GM20000 (cell line): ENCODE measurements at regions not wholly inside any gene's neighbourhood (a gene's known extent, or its start where the extent isn't known, plus 50 kb on each side); places are given as distances from the start of the nearest gene placed in this dataset.
"Not testable (repeated sequence)": the region's sequence is repeated elsewhere in the genome, so short reads cannot be mapped to it uniquely, and the experiment has no call there.

ENCODE experiments used
- DNase-seq: peaks from one replicate; pipeline ENCODE4 v3.0.0; 2012; ENCODE audit warnings: low spot score
- TF ChIP-seq, protein P1 (sequence below): IDR thresholded peaks from 2 replicates; pipeline ENCODE4 v1.5.1; 2012; ENCODE audit warnings: mild to moderate bottlenecking, control low read depth; ENCODE audit errors: extremely low read depth, missing control alignments

DNA sequence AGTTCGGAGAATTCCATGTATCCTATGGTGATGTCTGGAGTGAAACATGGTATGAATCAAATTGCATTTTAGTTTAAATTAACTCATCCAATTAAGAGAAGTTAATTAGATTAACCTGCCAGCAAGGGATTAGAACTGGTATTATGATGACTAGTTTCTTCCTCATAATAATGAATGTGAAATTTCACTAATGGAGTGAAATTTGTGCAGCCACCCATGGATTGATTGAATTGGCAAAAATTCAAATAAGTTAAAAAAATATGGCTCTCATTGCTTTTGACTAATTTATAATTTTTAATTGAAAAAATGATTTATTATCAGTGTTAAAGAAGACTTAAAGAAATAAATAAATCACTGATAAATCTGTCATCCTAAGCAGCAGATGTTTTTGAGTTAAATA is 232.0 kb downstream of the KCNRG start:
- TF ChIP-seq, protein P1, sequence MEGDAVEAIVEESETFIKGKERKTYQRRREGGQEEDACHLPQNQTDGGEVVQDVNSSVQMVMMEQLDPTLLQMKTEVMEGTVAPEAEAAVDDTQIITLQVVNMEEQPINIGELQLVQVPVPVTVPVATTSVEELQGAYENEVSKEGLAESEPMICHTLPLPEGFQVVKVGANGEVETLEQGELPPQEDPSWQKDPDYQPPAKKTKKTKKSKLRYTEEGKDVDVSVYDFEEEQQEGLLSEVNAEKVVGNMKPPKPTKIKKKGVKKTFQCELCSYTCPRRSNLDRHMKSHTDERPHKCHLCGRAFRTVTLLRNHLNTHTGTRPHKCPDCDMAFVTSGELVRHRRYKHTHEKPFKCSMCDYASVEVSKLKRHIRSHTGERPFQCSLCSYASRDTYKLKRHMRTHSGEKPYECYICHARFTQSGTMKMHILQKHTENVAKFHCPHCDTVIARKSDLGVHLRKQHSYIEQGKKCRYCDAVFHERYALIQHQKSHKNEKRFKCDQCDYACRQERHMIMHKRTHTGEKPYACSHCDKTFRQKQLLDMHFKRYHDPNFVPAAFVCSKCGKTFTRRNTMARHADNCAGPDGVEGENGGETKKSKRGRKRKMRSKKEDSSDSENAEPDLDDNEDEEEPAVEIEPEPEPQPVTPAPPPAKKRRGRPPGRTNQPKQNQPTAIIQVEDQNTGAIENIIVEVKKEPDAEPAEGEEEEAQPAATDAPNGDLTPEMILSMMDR = no peak
- no peak for DNase-seq

DNA sequence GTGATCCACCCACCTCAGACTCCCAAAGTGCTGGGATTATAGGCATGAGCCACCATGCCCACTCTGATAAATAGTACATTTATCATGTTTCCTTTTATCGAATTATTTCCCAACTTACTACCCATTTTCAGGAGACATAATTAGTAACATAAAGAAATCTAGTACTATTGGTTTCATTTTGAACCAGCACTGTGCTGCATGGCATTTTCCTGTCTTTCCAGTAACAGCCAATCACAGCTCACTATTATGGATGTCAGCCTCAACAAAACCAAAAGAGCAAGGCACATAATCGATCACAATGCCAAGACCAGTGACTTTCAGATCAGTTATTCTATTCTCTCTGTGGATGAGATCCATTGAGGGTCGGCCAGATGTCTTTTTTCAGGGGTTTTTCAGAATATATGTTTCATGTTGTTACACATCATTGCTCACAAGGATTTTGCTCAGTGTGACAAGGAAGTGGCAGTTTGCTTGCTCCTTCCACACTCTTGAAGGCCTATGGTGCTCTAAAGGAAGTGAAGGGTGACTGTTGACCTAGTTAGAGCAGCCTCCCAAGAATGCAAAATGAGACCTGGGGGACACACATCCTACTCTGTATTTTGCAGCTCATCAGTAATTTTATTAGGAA is 233.4 kb downstream of the KCNRG start:
- no peak for DNase-seq
- TF ChIP-seq, protein P1 = no peak

DNA sequence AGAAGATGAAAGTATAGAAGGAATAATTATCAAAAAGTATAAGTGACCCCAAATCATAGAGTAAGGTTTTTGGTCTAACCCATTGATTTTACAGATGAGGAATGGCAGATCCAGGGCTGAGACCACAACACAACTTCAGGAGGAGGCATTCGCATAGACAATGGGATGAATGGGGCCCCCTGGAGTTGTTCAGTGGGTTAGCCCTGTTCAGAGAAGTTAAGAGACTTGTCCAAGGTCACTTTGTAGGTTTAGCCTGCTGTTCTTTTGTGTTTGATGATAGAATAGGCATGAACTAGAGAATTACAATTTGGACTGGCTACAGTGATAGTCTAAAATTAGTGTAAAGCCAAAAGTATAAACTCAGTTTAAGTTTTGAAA is 233.9 kb downstream of the KCNRG start:
- TF ChIP-seq, protein P1 = no peak
- DNase-seq = no peak

DNA sequence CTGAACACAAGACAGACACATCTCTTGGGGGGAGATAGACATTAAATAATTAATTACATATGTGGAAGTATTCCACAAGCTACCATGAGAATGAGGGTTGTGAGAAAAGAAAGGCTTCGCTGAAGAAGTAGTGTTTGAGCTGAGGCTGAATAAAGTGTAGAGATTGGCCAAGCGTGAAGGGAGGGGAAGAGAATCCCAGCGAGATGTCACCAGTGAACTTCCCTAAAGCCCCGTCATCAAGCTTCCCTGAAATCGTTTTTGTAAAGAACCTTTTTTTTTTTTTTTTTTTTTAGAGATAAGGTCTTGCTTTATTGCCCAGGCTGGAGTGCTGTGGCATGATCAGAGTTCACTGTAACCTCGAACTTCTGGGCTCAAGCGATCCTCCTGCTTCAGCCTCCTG is 235.2 kb downstream of the KCNRG start:
- TF ChIP-seq, protein P1 = no peak
- DNase-seq = no peak

DNA sequence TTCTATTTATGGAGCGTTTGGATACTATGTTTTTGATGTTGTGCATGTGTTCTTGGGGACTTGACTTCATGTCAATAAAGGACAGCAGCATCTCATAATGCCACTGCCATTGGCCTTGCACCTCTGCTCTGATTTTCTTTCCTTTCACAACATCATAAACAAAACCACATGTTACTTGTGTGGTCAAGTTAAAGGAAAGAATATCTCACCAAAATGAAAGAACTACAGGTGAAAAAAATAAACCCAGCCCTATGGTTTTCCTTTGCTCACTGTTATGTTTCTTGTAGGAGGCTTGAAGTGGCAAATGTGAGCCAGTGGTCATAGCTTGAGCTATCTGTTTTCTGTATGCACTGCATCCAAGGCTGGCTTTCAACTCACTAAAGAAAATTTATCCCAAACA is 240.4 kb downstream of the KCNRG start:
- DNase-seq = no peak
- TF ChIP-seq, protein P1 = no peak

DNA sequence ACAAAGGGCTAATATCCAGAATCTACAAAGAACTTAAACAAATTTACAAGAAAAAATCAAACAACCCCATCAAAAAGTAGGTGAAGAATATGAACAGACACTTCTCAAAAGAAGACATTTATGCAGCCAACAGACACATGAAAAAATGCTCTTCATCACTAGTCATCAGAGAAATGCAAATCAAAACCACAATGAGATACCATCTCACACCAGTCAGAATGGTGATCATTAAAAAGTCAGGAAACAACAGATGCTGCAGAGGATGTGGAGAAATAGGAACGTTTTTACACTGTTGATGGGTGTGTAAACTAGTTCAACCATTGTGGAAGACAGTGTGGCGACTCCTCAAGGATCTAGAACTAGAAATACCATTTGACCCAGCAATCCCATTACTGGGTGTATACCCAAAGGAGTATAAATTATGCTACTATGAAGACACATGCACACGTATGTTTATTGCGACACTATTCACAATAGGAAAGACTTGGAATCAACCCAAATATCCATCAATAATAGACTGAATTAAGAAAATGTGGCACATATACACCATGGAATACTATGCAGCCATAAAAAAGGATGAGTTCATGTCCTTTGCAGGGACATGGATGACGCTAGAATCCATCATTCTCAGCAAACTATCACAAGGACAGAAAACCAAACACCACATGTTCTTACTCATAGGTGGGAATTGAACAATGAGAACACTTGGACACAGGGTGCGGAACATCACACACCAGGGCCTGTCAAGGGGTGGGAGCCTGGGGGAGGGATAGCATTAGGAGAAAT is 241.5 kb downstream of the KCNRG start:
- not testable (repeated sequence) for DNase-seq

DNA sequence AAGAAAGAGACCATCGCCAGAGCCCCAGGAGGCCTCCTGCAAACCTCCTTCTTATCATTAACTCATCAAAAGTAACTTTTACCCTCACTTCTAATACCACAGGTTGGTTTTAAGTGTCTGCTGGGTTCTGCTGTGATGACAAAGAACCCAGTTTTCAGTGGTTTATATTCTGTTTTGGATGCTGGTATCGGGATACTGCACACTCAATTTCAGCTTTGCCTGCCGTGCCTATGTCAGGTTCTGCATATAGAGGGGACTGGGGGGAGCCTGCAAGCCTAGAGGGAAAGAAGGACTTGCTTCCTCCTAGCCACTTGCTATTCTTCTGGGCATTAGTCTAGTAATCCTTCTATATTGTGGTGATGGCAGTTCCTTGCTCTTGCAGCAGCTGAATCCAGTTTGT is 242.4 kb downstream of the KCNRG start:
- TF ChIP-seq, protein P1 = no peak
- DNase-seq = no peak
